HCEC 1CT (cell line): ENCODE measurements at regions not wholly inside any gene's neighbourhood (a gene's known extent, or its start where the extent isn't known, plus 50 kb on each side); places are given as distances from the start of the nearest gene placed in this dataset.
"Not testable (repeated sequence)": the region's sequence is repeated elsewhere in the genome, so short reads cannot be mapped to it uniquely, and the experiment has no call there.

Source experiments
- DNase-seq: peaks from one replicate; pipeline ENCODE4 v3.0.0-alpha.2; 2017

DNA sequence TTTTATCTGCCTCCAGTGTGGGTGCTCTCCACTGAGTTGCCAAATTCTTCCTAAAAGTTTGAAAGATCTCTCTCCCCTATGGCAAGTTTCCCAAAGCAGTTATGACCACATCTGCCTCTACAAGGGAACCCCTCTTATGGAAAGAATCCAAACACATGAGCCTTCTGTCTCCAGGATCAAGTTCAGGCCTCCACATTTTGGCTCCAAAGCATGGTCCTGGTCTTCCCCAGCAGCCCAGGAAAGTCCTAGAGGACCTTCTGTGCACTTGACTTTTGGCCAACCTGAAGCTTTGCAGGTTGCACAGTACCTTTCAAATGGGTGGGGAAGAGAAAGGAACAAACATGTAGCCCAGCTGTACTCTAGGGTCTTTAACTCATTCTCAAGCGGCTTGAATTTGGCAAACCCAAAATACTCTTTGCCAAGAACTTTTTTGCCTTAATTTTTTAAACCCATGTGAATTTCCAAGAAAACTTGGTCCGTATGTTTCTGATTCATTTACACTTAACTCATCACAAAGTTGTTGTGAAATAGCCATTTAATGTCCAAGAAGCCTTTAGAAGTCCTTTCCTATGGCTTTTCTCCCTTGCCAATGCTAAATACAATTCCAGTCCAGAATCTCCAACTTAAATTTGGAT is 240.1 kb upstream of the TBX18 start:
- peak; percentile 3 for DNase-seq

DNA sequence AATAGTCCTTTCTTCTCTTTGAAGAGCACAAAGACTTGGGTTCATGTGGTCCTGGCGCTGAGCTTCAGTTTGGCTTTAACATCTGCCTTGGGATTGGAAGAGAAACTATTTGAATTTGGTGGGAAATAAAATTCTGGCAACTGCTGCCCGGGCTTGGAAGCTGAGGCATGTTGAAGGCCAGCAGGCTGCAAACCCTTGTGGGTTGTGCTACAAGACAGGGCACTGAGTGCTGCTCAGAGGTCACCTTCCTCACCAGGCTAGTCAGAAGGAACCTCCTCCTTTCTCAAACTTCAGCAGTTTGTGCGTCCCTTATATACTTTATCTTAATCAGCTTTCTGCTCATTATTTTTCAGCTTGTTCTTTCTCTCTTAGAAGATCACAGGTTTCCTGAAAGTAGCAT is 238.4 kb upstream of the TBX18 start:
- DNase-seq = no peak

DNA sequence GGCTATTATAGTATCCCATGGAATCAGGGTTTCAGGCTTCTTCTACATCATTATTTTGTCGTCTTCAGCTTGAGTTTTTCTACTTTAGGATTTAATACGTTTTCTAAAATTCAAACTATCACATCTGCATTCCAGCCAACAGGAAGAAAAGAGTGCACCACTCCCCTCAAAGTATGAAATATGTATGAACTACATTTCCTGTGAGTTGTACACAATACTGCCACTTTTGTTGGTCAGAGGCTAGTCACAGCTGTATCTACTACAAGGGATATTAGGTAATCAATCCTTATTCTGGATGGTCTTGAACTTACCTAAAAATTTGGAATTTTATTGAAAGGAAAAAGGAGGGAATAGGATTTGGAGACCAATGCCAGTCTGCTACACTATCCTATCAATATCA is 235.6 kb upstream of the TBX18 start:
- no peak for DNase-seq

DNA sequence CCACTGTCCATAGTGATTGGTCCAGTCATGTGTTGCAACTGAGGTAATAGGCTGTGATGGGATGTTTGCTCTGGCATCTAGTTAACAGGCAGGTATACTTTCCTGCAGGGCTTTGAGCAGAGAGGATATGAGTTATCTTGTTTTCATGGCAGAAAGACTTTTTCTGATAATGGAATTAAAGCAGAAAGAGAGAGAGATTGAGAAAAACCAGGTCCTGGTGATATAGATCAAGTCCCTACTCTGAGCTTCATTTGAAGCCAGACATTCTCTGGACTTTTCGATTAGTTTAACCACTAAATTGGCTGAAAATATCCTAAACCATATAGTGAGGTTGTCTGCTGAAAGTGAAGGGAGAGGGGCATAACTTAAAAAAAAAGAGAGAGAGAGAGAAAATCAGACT is 233.8 kb upstream of the TBX18 start:
- DNase-seq = no peak

DNA sequence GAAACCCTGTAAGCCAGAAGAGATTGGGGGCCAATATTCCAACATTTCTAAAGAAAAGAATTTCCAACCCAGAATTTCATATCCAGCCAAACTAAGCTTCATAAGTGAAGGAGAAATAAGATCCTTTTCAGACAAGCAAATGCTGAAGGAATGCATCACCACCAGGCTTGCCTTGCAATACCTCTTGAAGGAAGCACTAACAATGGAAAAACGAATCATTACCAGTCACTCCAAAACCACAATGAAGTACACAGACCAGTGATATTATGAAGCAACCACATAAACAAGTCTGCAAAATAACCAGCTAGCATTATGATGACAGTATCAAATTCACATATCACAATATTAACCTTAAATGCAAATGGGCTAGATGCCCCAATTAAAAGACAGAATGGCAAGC is 224.4 kb upstream of the TBX18 start:
- peak; percentile 38 for DNase-seq

DNA sequence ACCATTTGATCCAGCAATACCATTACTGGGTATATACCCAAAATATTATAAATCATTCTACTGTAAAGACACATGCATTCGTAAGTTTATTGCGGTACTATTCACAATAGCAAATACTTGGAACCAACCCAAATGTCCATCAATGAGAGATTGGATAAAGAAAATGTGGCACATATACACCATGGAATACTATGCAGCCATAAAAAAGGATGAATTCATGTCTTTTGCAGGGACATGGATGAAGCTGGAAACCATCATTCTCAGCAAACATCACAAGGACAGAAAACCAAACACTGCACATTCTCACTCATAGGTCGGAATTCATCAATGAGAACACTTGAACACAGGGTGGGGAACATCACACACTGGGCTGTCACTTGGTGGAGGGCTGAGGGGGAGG is 221.1 kb upstream of the TBX18 start:
- not testable (repeated sequence) for DNase-seq

DNA sequence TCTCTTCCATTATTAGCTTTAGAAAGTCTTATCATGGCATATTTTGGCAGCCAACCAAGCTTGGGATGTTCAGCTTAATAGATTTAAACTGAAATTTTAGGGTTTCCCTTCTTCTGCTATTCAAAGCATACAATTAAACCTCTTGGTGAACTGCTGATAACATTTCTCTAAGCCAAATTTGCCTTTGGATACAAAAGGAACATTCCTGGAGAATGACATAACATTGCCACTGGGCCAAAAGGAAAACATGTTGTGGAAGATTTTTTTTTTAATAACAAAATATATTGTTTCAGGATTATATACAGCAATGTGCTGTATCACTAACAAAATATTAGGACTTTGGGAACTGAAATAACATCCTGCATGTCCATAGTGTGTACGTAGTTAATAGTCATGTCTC is 215.1 kb upstream of the TBX18 start:
- DNase-seq = peak; percentile 2

DNA sequence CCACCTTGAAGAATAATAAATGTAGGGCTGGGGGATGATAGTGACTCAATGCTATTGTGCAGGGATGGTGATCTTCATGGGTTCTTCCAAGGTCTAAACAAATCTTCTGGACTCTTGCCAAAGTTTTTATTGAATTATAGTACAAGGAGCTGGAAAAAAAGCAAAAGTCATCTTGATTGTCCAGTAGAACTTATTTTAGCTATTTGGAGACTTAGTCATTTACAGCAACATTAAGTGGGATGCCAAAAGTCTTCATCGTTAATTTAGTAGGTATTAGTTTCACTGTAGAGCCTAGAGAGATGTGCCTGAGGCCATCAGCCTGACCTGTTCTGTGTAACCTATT is 212.9 kb upstream of the TBX18 start:
- no peak for DNase-seq

DNA sequence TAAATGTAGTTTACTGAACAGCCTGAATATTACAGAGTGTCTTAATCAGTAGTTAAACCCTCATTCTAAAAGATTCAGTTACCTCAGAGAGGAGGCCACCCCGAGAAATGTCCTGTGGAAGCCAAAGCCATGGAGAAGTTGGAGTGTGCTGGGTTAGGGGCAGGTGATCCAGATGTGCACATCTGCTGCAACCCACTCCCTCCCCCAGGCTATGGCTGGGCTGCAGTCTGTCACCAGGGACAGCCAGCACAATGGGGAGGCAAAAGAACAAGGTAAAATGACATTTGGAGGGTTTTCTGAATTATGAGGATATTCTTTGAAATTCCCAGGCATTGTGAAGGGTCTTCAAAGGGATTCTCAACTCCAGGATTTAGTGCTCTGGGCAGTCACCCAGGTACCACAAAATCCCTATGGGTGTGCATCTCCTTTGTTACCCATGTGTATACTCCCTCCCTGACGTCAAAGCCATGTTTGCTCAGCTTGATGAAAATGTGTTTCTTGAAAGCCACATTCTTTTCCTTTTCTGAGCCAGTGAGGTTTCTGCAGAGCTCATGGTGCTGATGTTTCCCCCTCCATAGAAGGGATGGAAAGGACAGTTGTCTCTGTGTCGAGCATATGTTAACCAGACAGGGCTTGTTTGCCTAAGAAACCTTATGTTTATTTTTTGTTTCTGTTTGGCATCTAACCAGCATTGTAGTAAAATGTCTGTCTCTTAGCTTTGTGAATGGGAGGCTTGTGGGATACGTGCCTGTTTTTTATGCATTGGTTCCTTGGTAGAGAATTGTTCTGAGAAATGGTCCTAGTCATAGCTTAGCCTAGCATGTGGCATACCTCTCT is 212.3 kb upstream of the TBX18 start:
- no peak for DNase-seq

DNA sequence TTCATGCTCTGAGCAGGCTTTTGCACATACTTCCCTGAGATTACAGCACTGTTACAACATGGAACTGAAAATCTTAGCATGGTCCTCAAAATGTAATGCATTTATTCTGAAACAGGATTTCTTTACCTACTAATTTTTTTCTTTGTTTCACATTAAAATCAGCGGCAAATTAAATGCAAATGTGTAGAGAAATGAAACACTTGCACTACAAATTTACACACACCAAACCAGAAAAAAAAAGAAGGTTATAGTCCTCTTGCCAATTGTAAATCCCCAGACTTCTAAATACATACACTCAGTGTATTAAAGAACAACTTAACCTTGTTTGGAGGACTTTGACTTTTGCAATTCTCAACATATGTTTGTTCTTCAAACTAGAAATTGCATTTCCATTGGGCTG is 210.9 kb upstream of the TBX18 start:
- DNase-seq = no peak

DNA sequence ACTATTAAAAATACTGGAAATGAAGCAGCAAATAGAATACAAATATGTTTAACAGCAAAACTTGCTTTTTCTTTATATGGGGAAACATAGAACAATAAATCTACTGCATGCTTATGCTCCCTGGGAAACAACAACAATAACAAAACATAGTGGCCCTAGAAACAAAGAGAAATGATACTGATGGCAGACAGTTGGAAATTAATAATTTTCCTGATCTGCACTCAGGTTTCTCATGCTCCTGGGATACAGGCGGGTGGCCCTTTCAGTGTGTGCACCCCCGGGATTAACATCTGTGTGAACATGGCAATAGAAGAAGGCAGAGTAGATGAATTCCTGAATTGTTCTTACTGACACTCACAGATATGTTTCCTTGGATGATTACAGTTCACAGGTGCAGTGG is 209.2 kb upstream of the TBX18 start:
- DNase-seq = no peak

DNA sequence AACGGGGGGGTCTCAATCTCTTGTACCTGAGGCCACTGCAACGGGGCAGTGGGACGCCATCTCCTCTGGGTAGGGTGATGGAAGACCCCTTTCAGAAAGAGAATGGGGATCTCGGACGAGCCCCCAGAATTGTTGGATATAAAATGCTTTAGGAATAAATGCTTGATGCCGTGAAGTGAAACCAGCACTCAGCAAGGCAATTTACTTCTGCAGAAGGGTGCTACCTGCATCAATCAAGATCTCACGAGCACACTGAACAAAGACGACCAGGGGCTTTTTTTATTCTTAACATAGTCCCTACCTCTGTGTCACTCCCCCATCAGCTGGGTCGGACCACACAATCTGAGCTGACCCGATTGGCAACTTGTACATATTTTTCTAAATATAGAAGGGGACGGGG is 203.6 kb upstream of the TBX18 start:
- DNase-seq = no peak

DNA sequence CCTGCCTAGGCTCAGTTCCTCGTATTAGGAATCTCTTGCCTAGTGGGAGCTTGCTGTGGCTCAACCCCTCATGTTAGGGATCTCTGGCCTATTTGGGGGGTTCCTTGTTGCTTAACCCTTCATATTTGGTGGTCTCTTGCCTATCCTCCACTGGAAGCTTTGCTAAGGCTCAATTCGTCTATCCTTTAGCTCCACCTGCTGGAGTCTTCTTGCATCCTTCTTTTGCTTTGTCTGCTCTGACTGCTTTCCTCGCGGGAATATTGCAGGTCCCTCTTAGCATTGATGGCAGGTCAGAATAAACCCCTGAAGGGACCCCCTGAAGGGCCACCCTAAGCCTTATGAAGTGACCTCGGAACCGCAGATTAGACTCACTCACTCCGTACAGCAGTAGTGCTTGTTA is 203.0 kb upstream of the TBX18 start:
- peak; percentile 46 for DNase-seq

DNA sequence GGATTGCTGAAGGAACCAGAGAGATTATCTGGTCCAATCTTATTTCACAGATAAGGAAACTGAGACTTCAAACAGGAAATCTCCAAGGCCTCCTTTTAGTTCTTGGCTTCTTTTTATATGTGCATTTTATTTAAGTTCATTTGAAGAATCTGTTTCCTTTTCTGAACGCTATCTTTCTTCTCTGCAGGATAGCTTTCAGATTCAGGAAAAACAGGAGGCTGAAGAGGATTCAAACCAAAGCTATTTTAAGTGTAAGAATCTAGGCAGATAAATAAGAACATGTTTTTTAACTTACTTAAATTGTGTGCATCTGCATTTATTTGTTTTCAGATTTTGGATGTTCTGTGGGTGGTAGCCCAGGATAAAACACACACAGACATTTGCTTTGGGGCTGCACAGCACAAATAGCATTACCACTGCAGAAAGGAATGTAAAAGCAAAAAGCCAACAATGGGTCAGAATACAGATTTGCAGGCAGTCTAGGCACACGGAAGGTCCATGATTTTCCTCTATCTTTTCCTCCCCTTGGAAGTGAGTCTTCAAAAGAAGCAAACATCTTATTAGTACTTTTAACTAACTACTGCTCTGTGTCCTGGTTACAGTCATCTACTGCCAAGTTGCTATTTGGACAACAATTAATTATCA is 188.8 kb upstream of the TBX18 start:
- no peak for DNase-seq

DNA sequence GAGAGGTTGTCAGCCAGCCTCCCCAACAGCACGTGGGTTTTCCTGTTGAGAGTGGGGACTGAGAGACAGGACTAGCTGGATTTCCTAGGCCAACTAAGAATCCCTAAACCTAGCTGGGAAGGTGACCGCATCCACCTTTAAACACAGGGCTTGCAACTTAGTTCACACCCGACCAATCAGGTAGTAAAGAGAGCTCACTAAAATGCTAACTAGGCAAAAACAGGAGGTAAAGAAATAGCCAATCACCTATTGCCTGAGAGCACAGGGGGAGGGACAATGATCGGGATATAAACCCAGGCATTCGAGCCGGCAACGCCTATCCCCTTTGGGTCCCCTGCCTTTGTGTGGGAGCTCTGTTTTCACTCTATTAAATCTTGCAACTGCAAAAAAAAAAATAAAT is 180.5 kb upstream of the TBX18 start:
- not testable (repeated sequence) for DNase-seq

DNA sequence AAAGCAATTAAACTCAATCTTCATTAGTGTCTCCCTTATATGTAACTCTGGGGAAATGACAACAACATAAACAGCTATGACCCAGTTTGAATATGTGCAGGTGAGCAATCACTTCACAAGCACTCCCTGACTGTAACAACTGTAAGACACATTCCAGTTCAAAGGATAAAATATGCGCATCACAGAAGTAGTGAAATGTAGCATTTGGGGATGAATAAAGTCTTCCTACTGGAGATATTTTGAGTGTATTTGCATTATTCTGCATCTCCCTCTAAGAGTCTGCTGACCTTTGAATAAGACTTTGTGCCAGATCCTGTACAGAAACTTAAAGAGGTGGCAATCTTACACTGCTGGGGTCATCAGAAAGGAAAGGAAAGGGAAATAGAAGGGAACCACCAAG is 179.5 kb upstream of the TBX18 start:
- no peak for DNase-seq

DNA sequence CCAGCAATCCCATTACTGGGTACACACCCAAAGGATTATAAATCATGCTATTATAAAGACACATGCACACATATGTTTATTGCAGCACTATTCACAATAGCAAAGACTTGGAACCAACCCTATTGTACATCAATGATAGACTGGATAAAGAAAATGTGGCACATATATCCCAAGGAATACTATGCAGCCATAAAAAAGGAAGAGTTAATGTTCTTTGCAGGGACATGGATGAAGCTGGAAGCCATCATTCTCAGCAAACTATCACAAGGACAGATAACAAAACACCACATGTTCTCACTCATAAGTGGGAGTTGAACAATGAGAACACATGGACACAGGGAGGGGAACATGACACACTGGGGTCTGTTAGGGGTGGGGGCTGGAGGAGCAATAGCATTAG is 177.2 kb upstream of the TBX18 start:
- not testable (repeated sequence) for DNase-seq

DNA sequence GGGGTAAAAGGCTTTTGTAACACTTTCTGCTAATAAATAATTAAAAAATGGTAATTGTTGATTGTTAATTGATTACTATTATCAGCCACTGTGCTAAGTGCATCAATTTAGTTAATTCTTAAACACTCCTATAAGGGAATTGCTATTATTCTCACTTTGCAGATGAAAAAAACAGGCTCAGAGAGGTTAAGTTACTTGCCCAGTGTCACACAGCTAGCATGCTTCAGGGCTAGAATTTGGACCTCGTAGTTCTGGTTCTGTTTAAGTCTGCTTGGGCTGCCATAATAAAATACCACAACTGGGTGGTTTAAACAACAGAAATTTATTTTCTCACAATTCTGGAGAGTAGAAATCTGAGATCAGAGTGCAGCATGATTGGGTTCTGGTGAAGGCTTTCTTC is 164.8 kb upstream of the TBX18 start:
- DNase-seq = no peak

DNA sequence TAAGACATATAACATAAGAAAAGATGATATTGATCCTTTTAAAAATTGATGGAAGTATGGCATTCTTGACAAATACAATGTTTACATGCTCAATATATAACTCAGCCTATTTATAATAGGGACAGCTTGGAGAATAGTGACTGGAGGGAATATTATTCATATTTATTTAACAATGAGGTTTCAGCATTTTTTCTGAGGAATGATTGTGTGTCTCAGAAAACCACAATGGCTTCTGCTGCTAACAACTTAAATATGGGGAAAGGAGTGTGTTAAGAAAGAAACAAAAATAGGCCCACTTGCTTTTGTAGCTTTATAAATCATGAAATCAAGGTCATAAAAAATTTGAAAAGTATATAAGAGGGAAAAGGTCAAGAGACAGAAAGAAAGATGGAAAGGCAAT is 163.2 kb upstream of the TBX18 start:
- no peak for DNase-seq

DNA sequence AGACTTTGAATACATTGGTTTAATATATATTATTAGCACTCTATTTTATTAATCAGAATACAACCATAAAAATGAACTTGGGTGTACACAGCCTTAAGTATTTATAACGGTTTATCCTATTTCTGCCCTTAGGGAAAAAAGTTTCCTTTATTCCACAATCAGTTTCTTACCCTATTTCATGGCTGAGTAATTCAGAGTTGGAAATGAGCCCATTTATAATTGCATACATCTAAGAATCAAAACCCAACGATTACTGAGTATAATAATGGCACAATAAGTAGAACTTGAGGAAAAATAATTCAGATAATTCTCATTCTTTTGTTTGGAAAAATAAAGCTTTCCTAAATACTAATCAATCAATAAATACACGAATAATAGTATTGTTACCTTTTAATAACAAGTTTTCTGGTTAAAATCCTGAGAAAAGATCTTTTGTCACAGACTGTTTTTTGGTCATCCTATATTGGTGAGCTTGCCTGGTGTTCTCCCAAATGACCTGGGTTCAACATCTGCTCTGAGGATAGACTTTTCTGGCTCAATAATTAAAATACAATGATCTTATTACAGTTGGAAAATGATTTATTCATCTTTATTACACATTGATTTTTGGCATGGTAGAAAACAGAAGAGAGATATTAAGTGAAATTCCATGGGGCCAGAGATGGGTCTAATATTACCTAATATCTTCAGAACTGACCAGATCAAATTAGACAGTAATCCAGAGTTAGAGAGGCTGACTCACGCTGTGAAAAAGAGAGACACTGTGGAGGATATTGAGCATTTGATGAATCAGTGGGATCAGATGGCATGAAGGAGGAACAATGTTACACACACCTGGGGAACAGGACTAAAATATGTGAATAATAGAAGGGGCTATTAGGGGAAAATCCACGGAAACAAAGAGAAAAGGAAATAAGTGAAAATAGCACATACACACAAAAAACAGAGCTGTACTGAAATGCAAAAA is 162.1 kb upstream of the TBX18 start:
- peak; percentile 68 for DNase-seq

DNA sequence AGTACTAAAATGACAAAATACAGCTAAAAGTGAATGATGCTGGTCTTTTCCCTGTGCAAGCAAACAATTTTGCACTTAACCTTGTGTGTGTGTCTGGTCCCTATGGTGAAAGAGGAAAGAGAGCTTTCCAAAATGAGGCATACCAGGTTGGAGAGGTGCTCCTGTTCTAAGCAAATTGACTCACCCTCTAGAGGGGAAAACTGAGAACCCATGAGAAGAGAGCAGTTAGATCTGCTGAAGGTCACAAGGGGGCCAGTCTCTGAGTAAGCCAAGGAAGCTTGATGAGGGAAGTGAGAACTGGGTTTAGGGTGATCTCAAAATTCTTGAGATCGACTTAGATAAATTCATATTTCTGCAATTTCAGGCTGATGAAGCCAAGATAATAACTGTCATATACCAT is 157.5 kb upstream of the TBX18 start:
- DNase-seq = no peak

DNA sequence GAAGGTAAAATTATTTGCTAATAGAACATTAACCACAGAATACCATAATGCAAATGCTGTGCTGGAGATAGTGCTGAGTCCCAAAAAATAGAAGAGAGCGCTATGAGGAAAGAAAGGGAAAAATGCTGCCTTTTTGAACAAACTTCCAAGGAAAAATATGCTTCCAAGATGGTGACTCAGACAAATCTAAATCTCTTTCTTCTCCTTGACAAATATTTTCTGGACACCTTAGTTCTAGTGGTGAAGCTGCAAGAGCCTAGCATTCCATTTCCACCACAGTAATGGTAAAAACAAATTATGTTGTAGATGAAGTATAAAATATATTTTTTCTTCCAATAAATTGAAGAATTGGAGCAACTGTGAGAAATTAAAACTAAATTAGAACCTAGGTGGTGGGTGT is 155.6 kb upstream of the TBX18 start:
- DNase-seq = no peak

DNA sequence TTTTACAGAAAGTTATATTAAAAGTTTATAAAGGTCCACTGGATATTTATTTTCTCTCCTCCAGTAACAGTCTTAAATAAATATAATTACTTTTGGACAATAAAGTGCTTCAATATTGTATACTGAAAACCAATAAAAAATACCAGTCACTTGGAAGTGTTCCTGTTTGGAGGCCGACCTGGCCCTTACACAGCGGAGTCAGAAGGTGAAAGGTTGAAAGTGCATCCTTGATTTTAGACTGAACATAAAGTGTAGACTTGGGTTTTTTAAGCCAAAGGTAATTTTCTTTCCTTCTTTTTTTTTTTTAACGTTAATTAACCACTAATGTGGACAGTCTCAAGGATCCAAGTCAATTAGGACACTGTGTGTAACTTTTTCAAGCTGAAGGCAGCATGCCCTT is 152.3 kb upstream of the TBX18 start:
- DNase-seq = no peak
